ENCODE measurements at regions not wholly inside any gene's neighbourhood (a gene's known extent, or its start where the extent isn't known, plus 50 kb on each side); places are given as distances from the start of the nearest gene placed in this dataset.

- no peak overlapping the region for H3K27ac ChIP-seq (ENCODE audit: low read depth, low read length)
- H2BK120ac ChIP-seq (ENCODE audit: insufficient read depth, low read length, poor library complexity): no peak overlapping the region
- H4K12ac ChIP-seq (ENCODE audit: low read depth, low read length): no peak overlapping the region
- H4K8ac ChIP-seq (ENCODE audit: low read depth, low read length): no peak overlapping the region
- H3K36me3 ChIP-seq (ENCODE audit: control insufficient read depth in 1 of 2, insufficient read depth in 2 of 2, low read length in 2 of 2): no peaks in the 10 kb centered on the region
- H4K91ac ChIP-seq (ENCODE audit: low read depth, low read length): no peak overlapping the region
- no peaks in the 10 kb centered on the region for H3K79me2 ChIP-seq (ENCODE audit: control insufficient read depth, insufficient read depth, low read length, poor library complexity)
- H3K9ac ChIP-seq (ENCODE audit: low read length): no peak overlapping the region
- H3K4ac ChIP-seq (ENCODE audit: low read depth, low read length): no peak overlapping the region
- H2BK12ac ChIP-seq (ENCODE audit: low read length): no peak overlapping the region
- no peaks in the 10 kb centered on the region for H3K9me3 ChIP-seq (ENCODE audit: insufficient read depth, low read depth, low read length)
- no peaks in the 10 kb centered on the region for H3K79me1 ChIP-seq (ENCODE audit: low read length)
- no peak overlapping the region for H3K4me3 ChIP-seq (ENCODE audit: low read depth, low read length)
- no peaks in the 10 kb centered on the region for H3K27me3 ChIP-seq (ENCODE audit: insufficient read depth, low read length)
- H2BK5ac ChIP-seq (ENCODE audit: low read depth, low read length, poor library complexity): no peak overlapping the region
- H3K14ac ChIP-seq (ENCODE audit: low read length): no peak overlapping the region
- H3K18ac ChIP-seq (ENCODE audit: low read length): no peak overlapping the region
- H2AK5ac ChIP-seq (ENCODE audit: low read length): no peak overlapping the region
- DNase-seq: no peak
- no peaks in the 10 kb centered on the region for H3K4me1 ChIP-seq (ENCODE audit: control insufficient read depth in 1 of 2, insufficient read depth in 2 of 2, low read length in 2 of 2)
- no peak overlapping the region for H3K23ac ChIP-seq (ENCODE audit: low read length)
- H2AFZ ChIP-seq (ENCODE audit: insufficient read depth, low read length, poor library complexity): no peak overlapping the region
- H3K4me2 ChIP-seq (ENCODE audit: low read length): no peak overlapping the region
These were observed 655.3 kb upstream of the PLXNA2 start for GRCh38 chr1:208899438-208899837.

DNA sequence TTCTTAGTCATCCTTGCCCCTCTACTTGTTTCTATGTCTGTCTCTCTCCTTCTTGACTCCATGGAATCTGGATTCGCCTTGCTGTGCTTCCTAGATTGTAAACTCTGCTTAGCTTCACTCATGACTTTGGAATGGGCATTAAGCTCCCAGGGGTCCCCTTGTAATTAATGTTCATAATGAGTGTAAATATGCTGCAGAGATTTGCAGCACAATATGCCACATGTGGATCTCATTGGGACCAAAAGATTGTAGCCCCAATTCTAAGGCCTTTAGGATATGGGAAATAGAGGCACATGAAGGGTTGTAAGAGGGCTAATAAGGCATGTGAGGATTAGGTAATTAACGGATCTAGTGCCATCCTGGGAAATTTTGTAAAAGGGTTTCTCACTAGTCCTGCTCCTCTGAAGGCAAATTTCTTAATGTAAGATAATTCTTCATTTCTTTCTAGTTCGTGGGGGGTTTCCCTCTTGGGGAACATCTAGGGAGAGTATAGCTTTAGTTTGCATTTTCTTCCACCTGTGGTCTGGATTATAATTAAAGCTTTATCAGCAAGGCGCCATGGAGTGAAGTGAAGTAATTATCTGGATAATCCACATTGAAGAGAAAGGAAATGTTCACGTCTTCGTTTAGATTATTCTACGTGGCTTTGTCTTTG lies 659.2 kb upstream of the PLXNA2 start:
- Histone ChIP-seq H4K91ac (ENCODE audit: low read depth, low read length) (no peak overlapping the region), H2BK120ac (ENCODE audit: insufficient read depth, low read length, poor library complexity) (no peak overlapping the region), H3K4me3 (ENCODE audit: low read depth, low read length) (no peak overlapping the region), H3K36me3 (ENCODE audit: control insufficient read depth in 1 of 2, insufficient read depth in 2 of 2, low read length in 2 of 2) (no peaks in the 10 kb centered on the region), H3K27ac (ENCODE audit: low read depth, low read length) (no peak overlapping the region), H3K23ac (ENCODE audit: low read length) (no peak overlapping the region), H3K18ac (ENCODE audit: low read length) (no peak overlapping the region), H4K8ac (ENCODE audit: low read depth, low read length) (no peak overlapping the region), H3K79me2 (ENCODE audit: control insufficient read depth, insufficient read depth, low read length, poor library complexity) (no peaks in the 10 kb centered on the region), H3K79me1 (ENCODE audit: low read length) (no peaks in the 10 kb centered on the region), H4K12ac (ENCODE audit: low read depth, low read length) (no peak overlapping the region), H3K27me3 (ENCODE audit: insufficient read depth, low read length) (no peaks in the 10 kb centered on the region), H3K4me2 (ENCODE audit: low read length) (no peak overlapping the region), H3K14ac (ENCODE audit: low read length) (no peak overlapping the region), H2AFZ (ENCODE audit: insufficient read depth, low read length, poor library complexity) (no peak overlapping the region), H3K9ac (ENCODE audit: low read length) (no peak overlapping the region), H3K9me3 (ENCODE audit: insufficient read depth, low read depth, low read length) (no peaks in the 10 kb centered on the region), H3K4me1 (ENCODE audit: control insufficient read depth in 1 of 2, insufficient read depth in 2 of 2, low read length in 2 of 2) (no peaks in the 10 kb centered on the region), H2BK12ac (ENCODE audit: low read length) (no peak overlapping the region), H2AK5ac (ENCODE audit: low read length) (no peak overlapping the region), H3K4ac (ENCODE audit: low read depth, low read length) (no peak overlapping the region), H2BK5ac (ENCODE audit: low read depth, low read length, poor library complexity) (no peak overlapping the region)
- no peak for DNase-seq
- WGBS (ENCODE audit: extremely low coverage, insufficient coverage, insufficient read length): no CpG with 5 or more reads among the region's 7 CpGs

DNA sequence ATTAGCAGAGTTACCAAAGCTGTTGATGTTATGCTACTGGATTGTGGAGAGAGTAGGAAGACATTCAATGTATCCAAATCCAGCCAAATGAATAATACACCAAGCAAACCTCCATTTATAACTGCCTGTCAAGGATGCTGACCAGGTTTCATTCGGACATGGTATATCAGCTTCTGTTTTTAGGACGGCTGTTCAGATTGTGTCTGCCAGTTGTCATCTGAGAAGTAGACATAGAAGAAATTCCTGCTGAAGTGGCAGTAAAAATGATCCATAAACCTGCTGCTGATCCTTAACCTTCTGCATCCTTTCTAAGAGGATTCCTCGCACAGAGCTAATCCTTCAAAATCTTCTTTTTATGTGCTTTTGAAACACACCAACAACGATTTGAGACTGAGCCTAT lies 663.6 kb upstream of the PLXNA2 start:
- no CpG with 5 or more reads among the region's 4 CpGs for WGBS (ENCODE audit: extremely low coverage, insufficient coverage, insufficient read length)
- Histone ChIP-seq H3K36me3 (ENCODE audit: control insufficient read depth in 1 of 2, insufficient read depth in 2 of 2, low read length in 2 of 2) (no peaks in the 10 kb centered on the region), H2BK12ac (ENCODE audit: low read length) (no peak overlapping the region)

DNA sequence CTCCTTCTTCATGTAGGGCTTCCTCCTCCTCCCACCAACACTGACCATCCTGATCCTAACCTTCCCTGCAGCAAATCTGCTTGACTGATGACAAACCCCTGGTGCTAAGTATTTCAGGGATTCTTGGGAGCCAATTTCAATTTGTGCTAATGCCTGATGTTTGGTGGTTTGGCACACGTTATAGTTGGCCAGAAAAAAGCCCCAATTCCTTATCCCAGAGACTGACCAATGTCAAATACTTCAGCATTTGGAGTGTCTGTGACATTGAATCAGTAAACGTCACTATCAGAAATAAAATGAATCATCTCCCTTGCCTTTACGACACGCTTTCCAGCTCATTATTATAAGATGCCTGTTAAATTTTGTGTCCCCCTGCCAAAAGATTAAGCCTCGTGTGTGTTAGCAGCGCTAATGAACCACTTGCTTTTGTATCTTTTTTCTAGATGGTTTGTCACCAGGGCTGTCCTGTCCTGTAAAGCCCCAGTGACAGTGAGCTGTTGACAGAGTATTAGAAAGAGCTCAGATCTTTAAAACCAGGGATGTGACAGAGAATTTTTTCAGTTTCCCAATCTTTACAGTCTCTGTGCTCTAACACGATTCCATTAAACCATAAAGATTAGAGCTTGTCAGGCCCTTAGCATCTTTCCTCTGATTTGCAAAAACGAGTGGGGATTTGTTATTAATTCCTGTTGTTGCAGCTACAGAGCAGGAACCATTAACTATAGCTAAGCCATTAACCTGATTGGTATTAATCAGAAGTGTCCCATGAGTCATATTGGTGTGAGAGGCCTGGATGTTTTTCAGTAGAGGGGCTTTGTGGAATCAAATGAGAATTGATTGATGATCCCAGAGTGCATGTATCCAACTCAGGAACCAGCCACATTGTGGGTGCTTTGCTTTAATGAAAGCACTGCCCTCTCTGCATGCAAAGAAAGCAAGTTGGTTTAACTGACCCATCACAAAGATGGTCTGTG lies 665.1 kb upstream of the PLXNA2 start:
- DNase-seq: no peak
- Histone ChIP-seq H3K14ac (ENCODE audit: low read length) (no peak overlapping the region), H2BK120ac (ENCODE audit: insufficient read depth, low read length, poor library complexity) (no peak overlapping the region), H2AFZ (ENCODE audit: insufficient read depth, low read length, poor library complexity) (no peak overlapping the region), H3K27me3 (ENCODE audit: insufficient read depth, low read length) (no peaks in the 10 kb centered on the region), H2AK5ac (ENCODE audit: low read length) (no peak overlapping the region), H3K27ac (ENCODE audit: low read depth, low read length) (no peak overlapping the region), H4K91ac (ENCODE audit: low read depth, low read length) (no peak overlapping the region), H3K4ac (ENCODE audit: low read depth, low read length) (no peak overlapping the region), H4K12ac (ENCODE audit: low read depth, low read length) (no peak overlapping the region), H3K18ac (ENCODE audit: low read length) (no peak overlapping the region), H3K23ac (ENCODE audit: low read length) (no peak overlapping the region), H4K8ac (ENCODE audit: low read depth, low read length) (no peak overlapping the region), H3K36me3 (ENCODE audit: control insufficient read depth in 1 of 2, insufficient read depth in 2 of 2, low read length in 2 of 2) (no peaks in the 10 kb centered on the region), H3K4me2 (ENCODE audit: low read length) (no peak overlapping the region), H3K9me3 (ENCODE audit: insufficient read depth, low read depth, low read length) (no peaks in the 10 kb centered on the region), H3K4me3 (ENCODE audit: low read depth, low read length) (no peak overlapping the region), H3K4me1 (ENCODE audit: control insufficient read depth in 1 of 2, insufficient read depth in 2 of 2, low read length in 2 of 2) (no peaks in the 10 kb centered on the region), H2BK12ac (ENCODE audit: low read length) (no peak overlapping the region), H2BK5ac (ENCODE audit: low read depth, low read length, poor library complexity) (no peak overlapping the region), H3K9ac (ENCODE audit: low read length) (no peak overlapping the region), H3K79me2 (ENCODE audit: control insufficient read depth, insufficient read depth, low read length, poor library complexity) (no peaks in the 10 kb centered on the region), H3K79me1 (ENCODE audit: low read length) (no peaks in the 10 kb centered on the region)
- WGBS (ENCODE audit: extremely low coverage, insufficient coverage, insufficient read length): no CpG with 5 or more reads among the region's 8 CpGs

More for the DNA sequence above, 663.6 kb upstream of the PLXNA2 start:
- H4K8ac ChIP-seq (ENCODE audit: low read depth, low read length): no peak overlapping the region
- H3K23ac ChIP-seq (ENCODE audit: low read length): no peak overlapping the region
- H3K79me2 ChIP-seq (ENCODE audit: control insufficient read depth, insufficient read depth, low read length, poor library complexity): no peaks in the 10 kb centered on the region
- no peaks in the 10 kb centered on the region for H3K9me3 ChIP-seq (ENCODE audit: insufficient read depth, low read depth, low read length)
- H3K27ac ChIP-seq (ENCODE audit: low read depth, low read length): no peak overlapping the region
- H2BK5ac ChIP-seq (ENCODE audit: low read depth, low read length, poor library complexity): no peak overlapping the region
- H3K79me1 ChIP-seq (ENCODE audit: low read length): no peaks in the 10 kb centered on the region
- no peak overlapping the region for H2AK5ac ChIP-seq (ENCODE audit: low read length)
- no peaks in the 10 kb centered on the region for H3K27me3 ChIP-seq (ENCODE audit: insufficient read depth, low read length)
- H4K91ac ChIP-seq (ENCODE audit: low read depth, low read length): no peak overlapping the region
- no peak overlapping the region for H3K14ac ChIP-seq (ENCODE audit: low read length)
- H3K9ac ChIP-seq (ENCODE audit: low read length): no peak overlapping the region
- no peak overlapping the region for H3K4me2 ChIP-seq (ENCODE audit: low read length)
- H3K18ac ChIP-seq (ENCODE audit: low read length): no peak overlapping the region
- no peak overlapping the region for H2BK120ac ChIP-seq (ENCODE audit: insufficient read depth, low read length, poor library complexity)
- H4K12ac ChIP-seq (ENCODE audit: low read depth, low read length): no peak overlapping the region
- no peak overlapping the region for H3K4me3 ChIP-seq (ENCODE audit: low read depth, low read length)
- H2AFZ ChIP-seq (ENCODE audit: insufficient read depth, low read length, poor library complexity): no peak overlapping the region
- no peak for DNase-seq
- H3K4ac ChIP-seq (ENCODE audit: low read depth, low read length): no peak overlapping the region
- H3K4me1 ChIP-seq (ENCODE audit: control insufficient read depth in 1 of 2, insufficient read depth in 2 of 2, low read length in 2 of 2): no peaks in the 10 kb centered on the region
